ENCODE measurements at regions not wholly inside any gene's neighbourhood (a gene's known extent, or its start where the extent isn't known, plus 50 kb on each side); places are given as distances from the start of the nearest gene placed in this dataset.
"Not testable (repeated sequence)": the region's sequence is repeated elsewhere in the genome, so short reads cannot be mapped to it uniquely, and the experiment has no call there.

- TF ChIP-seq CTBP1 (IDR thresholded peaks at IDR 0.05; ENCODE audit: borderline replicate concordance) (no peak), ELF4 (IDR thresholded peaks at IDR 0.05) (no peak), HDGF (IDR thresholded peaks at IDR 0.05; ENCODE audit: borderline replicate concordance) (no peak), FOXA1 (IDR thresholded peaks at IDR 0.05) (no peak), ARNT (IDR thresholded peaks at IDR 0.05) (no peak), NFRKB (IDR thresholded peaks at IDR 0.05) (no peak), SUZ12 (IDR thresholded peaks at IDR 0.05) (no peak), LEF1 (IDR thresholded peaks at IDR 0.05; ENCODE audit: borderline replicate concordance) (no peak), BHLHE40 (IDR thresholded peaks at IDR 0.05; ENCODE audit: borderline replicate concordance) (no peak), FOXK2 (IDR thresholded peaks at IDR 0.05) (no peak), ZNF384 (IDR thresholded peaks at IDR 0.05) (no peak), FOXM1 (IDR thresholded peaks at IDR 0.05; ENCODE audit: borderline replicate concordance) (no peak), TARDBP (IDR thresholded peaks at IDR 0.05) (no peak), PKNOX1 (IDR thresholded peaks at IDR 0.05) (no peak), SP1 (IDR thresholded peaks at IDR 0.05) (no peak)
- no peak for DNase-seq (ENCODE audit: extremely low spot score)
- CTCF ChIA-PET, result no interaction called here
- POLR2A ChIA-PET, result no interaction called here
Measured at GRCh38 chrX:840556-840955, 210.0 kb downstream of the SHOX start.

GRCh38 chrX:838666-839065 is 208.1 kb downstream of the SHOX start:
- CTCF ChIA-PET; POLR2A ChIA-PET; DNase-seq (ENCODE audit: extremely low spot score): not testable (repeated sequence)

GRCh38 chrX:835857-836256 is 205.3 kb downstream of the SHOX start:
- CTCF ChIA-PET; POLR2A ChIA-PET; DNase-seq (ENCODE audit: extremely low spot score): not testable (repeated sequence)

DNA sequence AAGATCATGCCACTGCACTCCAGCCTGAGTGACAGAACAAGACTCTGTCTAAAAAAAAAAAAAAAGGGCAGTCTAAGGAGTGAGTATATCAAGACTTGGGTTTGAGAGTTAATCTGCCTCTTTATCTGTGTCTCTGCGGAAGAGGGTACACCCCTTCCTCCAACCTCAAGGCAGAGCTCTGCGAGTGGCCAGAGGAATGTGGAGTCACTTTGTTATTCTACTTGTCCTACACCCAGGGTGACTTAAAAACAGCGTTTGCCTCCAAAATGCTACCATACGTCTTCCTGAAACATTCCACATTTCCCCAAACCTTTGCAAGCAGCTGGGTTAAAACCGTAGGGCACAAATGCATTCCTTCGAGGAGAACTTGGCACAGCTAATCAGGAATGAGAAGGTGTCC is 199.9 kb downstream of the SHOX start:
- TF ChIP-seq FOXA1 (IDR thresholded peaks at IDR 0.05), result no peak
- TF ChIP-seq TARDBP (IDR thresholded peaks at IDR 0.05), result no peak
- TF ChIP-seq HDGF (IDR thresholded peaks at IDR 0.05; ENCODE audit: borderline replicate concordance), result no peak
- no peak for TF ChIP-seq ZNF384 (IDR thresholded peaks at IDR 0.05)
- TF ChIP-seq LEF1 (IDR thresholded peaks at IDR 0.05; ENCODE audit: borderline replicate concordance), result no peak
- no peak for TF ChIP-seq SP1 (IDR thresholded peaks at IDR 0.05)
- TF ChIP-seq NFRKB (IDR thresholded peaks at IDR 0.05), result no peak
- TF ChIP-seq SUZ12 (IDR thresholded peaks at IDR 0.05), result no peak
- TF ChIP-seq BHLHE40 (IDR thresholded peaks at IDR 0.05; ENCODE audit: borderline replicate concordance), result no peak
- no peak for TF ChIP-seq PKNOX1 (IDR thresholded peaks at IDR 0.05)
- no peak for TF ChIP-seq FOXM1 (IDR thresholded peaks at IDR 0.05; ENCODE audit: borderline replicate concordance)
- no peak for TF ChIP-seq CTBP1 (IDR thresholded peaks at IDR 0.05; ENCODE audit: borderline replicate concordance)
- no peak for TF ChIP-seq FOXK2 (IDR thresholded peaks at IDR 0.05)
- no peak for TF ChIP-seq ELF4 (IDR thresholded peaks at IDR 0.05)
- no peak for TF ChIP-seq L3MBTL2 (conservative IDR thresholded peaks at IDR 0.05)
- no peak for TF ChIP-seq ARNT (IDR thresholded peaks at IDR 0.05)
- ChIA-PET POLR2A (no interaction called here), CTCF (no interaction called here)
- DNase-seq (ENCODE audit: extremely low spot score), result no peak

DNA sequence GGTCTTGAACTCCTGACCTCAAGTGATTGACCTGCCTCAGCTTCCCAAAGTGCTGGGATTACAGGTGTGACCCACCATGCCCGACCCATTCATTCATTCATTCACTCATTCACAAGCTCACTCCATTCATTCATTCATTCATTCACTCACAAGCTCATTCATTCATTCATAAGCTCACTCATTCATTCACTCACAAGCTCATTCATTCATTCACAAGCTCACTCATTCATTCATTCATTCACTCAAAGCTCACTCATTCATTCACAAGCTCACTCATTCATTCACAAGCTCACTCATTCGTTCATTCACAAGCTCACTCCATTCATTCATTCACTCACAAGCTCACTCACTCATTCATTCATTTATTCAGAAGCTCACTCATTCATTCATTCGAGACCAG is 198.6 kb downstream of the SHOX start:
- DNase-seq (ENCODE audit: extremely low spot score), result no peak
- CTCF ChIA-PET, result no interaction called here
- POLR2A ChIA-PET, result no interaction called here
- TF ChIP-seq TARDBP (IDR thresholded peaks at IDR 0.05), result no peak
- TF ChIP-seq ARNT (IDR thresholded peaks at IDR 0.05), result no peak
- TF ChIP-seq FOXM1 (IDR thresholded peaks at IDR 0.05; ENCODE audit: borderline replicate concordance), result no peak
- no peak for TF ChIP-seq L3MBTL2 (conservative IDR thresholded peaks at IDR 0.05)
- no peak for TF ChIP-seq SUZ12 (IDR thresholded peaks at IDR 0.05)
- TF ChIP-seq HDGF (IDR thresholded peaks at IDR 0.05; ENCODE audit: borderline replicate concordance), result no peak
- no peak for TF ChIP-seq NFRKB (IDR thresholded peaks at IDR 0.05)
- TF ChIP-seq PKNOX1 (IDR thresholded peaks at IDR 0.05), result no peak
- no peak for TF ChIP-seq ELF4 (IDR thresholded peaks at IDR 0.05)
- TF ChIP-seq SP1 (IDR thresholded peaks at IDR 0.05), result no peak
- TF ChIP-seq ZNF384 (IDR thresholded peaks at IDR 0.05), result no peak
- no peak for TF ChIP-seq FOXA1 (IDR thresholded peaks at IDR 0.05)
- TF ChIP-seq CTBP1 (IDR thresholded peaks at IDR 0.05; ENCODE audit: borderline replicate concordance), result no peak
- TF ChIP-seq LEF1 (IDR thresholded peaks at IDR 0.05; ENCODE audit: borderline replicate concordance), result no peak
- TF ChIP-seq FOXK2 (IDR thresholded peaks at IDR 0.05), result no peak

- TF ChIP-seq ELF4 (IDR thresholded peaks at IDR 0.05) (no peak), FOXM1 (IDR thresholded peaks at IDR 0.05; ENCODE audit: borderline replicate concordance) (no peak), SUZ12 (IDR thresholded peaks at IDR 0.05) (no peak), PKNOX1 (IDR thresholded peaks at IDR 0.05) (no peak), BHLHE40 (IDR thresholded peaks at IDR 0.05; ENCODE audit: borderline replicate concordance) (no peak), HDGF (IDR thresholded peaks at IDR 0.05; ENCODE audit: borderline replicate concordance) (no peak), FOXA1 (IDR thresholded peaks at IDR 0.05) (no peak), FOXK2 (IDR thresholded peaks at IDR 0.05) (no peak), CTBP1 (IDR thresholded peaks at IDR 0.05; ENCODE audit: borderline replicate concordance) (no peak), TARDBP (IDR thresholded peaks at IDR 0.05) (no peak), ZNF384 (IDR thresholded peaks at IDR 0.05) (no peak), NFRKB (IDR thresholded peaks at IDR 0.05) (no peak), L3MBTL2 (conservative IDR thresholded peaks at IDR 0.05) (no peak), ARNT (IDR thresholded peaks at IDR 0.05) (no peak), SP1 (IDR thresholded peaks at IDR 0.05) (no peak), LEF1 (IDR thresholded peaks at IDR 0.05; ENCODE audit: borderline replicate concordance) (no peak)
- CTCF ChIA-PET, result no interaction called here
- POLR2A ChIA-PET, result no interaction called here
- DNase-seq (ENCODE audit: extremely low spot score), result no peak
Measured at GRCh38 chrX:828411-828959, 197.9 kb downstream of the SHOX start.
